ENCODE measurements at regions not wholly inside any gene's neighbourhood (a gene's known extent, or its start where the extent isn't known, plus 50 kb on each side); places are given as distances from the start of the nearest gene placed in this dataset.

- no peak for DNase-seq (ENCODE audit: low spot score)
These were observed 51.0 kb downstream of the CCDC54 start for GRCh38 chr3:107428051-107428858.

GRCh38 chr3:107429320-107430181, 52.3 kb downstream of the CCDC54 start:
- peak; percentile 90 for DNase-seq (ENCODE audit: low spot score)

GRCh38 chr3:107430214-107430995, 53.2 kb downstream of the CCDC54 start:
- no peak for DNase-seq (ENCODE audit: low spot score)

- no peak for DNase-seq (ENCODE audit: low spot score)
These were observed 53.7 kb downstream of the CCDC54 start for GRCh38 chr3:107430996-107431245.

- peak; percentile 67 for DNase-seq (ENCODE audit: low spot score)
These were observed 54.2 kb downstream of the CCDC54 start for GRCh38 chr3:107431246-107432012.

GRCh38 chr3:107432013-107432515, 54.8 kb downstream of the CCDC54 start:
- no peak for DNase-seq (ENCODE audit: low spot score)

- DNase-seq (ENCODE audit: low spot score), result no peak
These were observed 55.4 kb downstream of the CCDC54 start for GRCh38 chr3:107432646-107433045.

- DNase-seq (ENCODE audit: low spot score), result no peak
These were observed 58.8 kb downstream of the CCDC54 start for GRCh38 chr3:107436029-107436428.

- no peak for DNase-seq (ENCODE audit: low spot score)
These were observed 61.4 kb downstream of the CCDC54 start for GRCh38 chr3:107438671-107439070.

- no peak for DNase-seq (ENCODE audit: low spot score)
These were observed 64.4 kb downstream of the CCDC54 start for GRCh38 chr3:107441617-107442016.

GRCh38 chr3:107443461-107443860, 66.2 kb downstream of the CCDC54 start:
- DNase-seq (ENCODE audit: low spot score), result no peak

- DNase-seq (ENCODE audit: low spot score), result no peak
These were observed 69.5 kb downstream of the CCDC54 start for GRCh38 chr3:107446706-107447105.

GRCh38 chr3:107450254-107450893, 72.4 kb upstream of the BBX start:
- DNase-seq (ENCODE audit: low spot score), result no peak

- DNase-seq (ENCODE audit: low spot score), result no peak
These were observed 70.3 kb upstream of the BBX start for GRCh38 chr3:107452436-107452835.

GRCh38 chr3:107453504-107453903, 69.3 kb upstream of the BBX start:
- no peak for DNase-seq (ENCODE audit: low spot score)

- no peak for DNase-seq (ENCODE audit: low spot score)
These were observed 67.1 kb upstream of the BBX start for GRCh38 chr3:107455621-107456020.

GRCh38 chr3:107456501-107456900, 66.3 kb upstream of the BBX start:
- DNase-seq (ENCODE audit: low spot score), result no peak

GRCh38 chr3:107458871-107459270, 63.9 kb upstream of the BBX start:
- no peak for DNase-seq (ENCODE audit: low spot score)

- DNase-seq (ENCODE audit: low spot score), result no peak
These were observed 61.0 kb upstream of the BBX start for GRCh38 chr3:107461721-107462120.

GRCh38 chr3:107464037-107464436, 58.7 kb upstream of the BBX start:
- DNase-seq (ENCODE audit: low spot score), result no peak

- DNase-seq (ENCODE audit: low spot score), result no peak
These were observed 57.6 kb upstream of the BBX start for GRCh38 chr3:107465064-107465631.
